HUES6 (cell line): ENCODE measurements at regions not wholly inside any gene's neighbourhood (a gene's known extent, or its start where the extent isn't known, plus 50 kb on each side); places are given as distances from the start of the nearest gene placed in this dataset.

Experiments used
- H3K27ac ChIP-seq: 2 replicates; pipeline ENCODE4 v1.7.0; 2013; ENCODE audit warnings: low read depth, mild to moderate bottlenecking, low read length, inconsistent platforms
- H3K27me3 ChIP-seq: 2 replicates; pipeline ENCODE4 v1.6.1; 2013; ENCODE audit warnings: low read length; ENCODE audit not compliant: control insufficient read depth, insufficient read depth
- H3K36me3 ChIP-seq: 2 replicates; pipeline ENCODE4 v1.6.1; 2013; ENCODE audit warnings: low read length; ENCODE audit not compliant: control insufficient read depth, insufficient read depth
- H3K4me1 ChIP-seq: 2 replicates; pipeline ENCODE4 v1.6.1; 2013; ENCODE audit warnings: low read length; ENCODE audit not compliant: control insufficient read depth, insufficient read depth
- H3K4me3 ChIP-seq: 2 replicates; pipeline ENCODE4 v1.5.1; 2013; ENCODE audit warnings: low read depth, low read length
- H3K9ac ChIP-seq: one replicate; pipeline ENCODE4 v1.6.1; 2013; ENCODE audit warnings: mild to moderate bottlenecking, low read length
- H3K9me3 ChIP-seq: 2 replicates; pipeline ENCODE4 v1.6.1; 2013; ENCODE audit warnings: low read depth, low read length; ENCODE audit not compliant: control insufficient read depth, insufficient read depth

- no peaks in the 10 kb centered on the region for H3K36me3 ChIP-seq
- H3K4me1 ChIP-seq: no peaks in the 10 kb centered on the region
- no peak overlapping the region for H3K9ac ChIP-seq
- H3K4me3 ChIP-seq: no peak overlapping the region
- H3K27ac ChIP-seq: no peak overlapping the region
- no peaks in the 10 kb centered on the region for H3K27me3 ChIP-seq
- no peaks in the 10 kb centered on the region for H3K9me3 ChIP-seq
Measured at GRCh38 chr4:30670206-30670605, 50.0 kb upstream of the PCDH7 start.
